Stimulated activated naive CD4-positive, alpha-beta T cell (primary cell): ENCODE measurements at regions not wholly inside any gene's neighbourhood (a gene's known extent, or its start where the extent isn't known, plus 50 kb on each side); places are given as distances from the start of the nearest gene placed in this dataset.
A peak's percentile ranks its signal among the peaks of the same experiment; 100 is the strongest.
"Not testable (repeated sequence)": the region's sequence is repeated elsewhere in the genome, so short reads cannot be mapped to it uniquely, and the experiment has no call there.

ENCODE experiments used
- DNase-seq, 6 experiments: peaks; one replicate each; lab custom pipeline; 2025; lab: John Stamatoyannopoulos, UW

DNA sequence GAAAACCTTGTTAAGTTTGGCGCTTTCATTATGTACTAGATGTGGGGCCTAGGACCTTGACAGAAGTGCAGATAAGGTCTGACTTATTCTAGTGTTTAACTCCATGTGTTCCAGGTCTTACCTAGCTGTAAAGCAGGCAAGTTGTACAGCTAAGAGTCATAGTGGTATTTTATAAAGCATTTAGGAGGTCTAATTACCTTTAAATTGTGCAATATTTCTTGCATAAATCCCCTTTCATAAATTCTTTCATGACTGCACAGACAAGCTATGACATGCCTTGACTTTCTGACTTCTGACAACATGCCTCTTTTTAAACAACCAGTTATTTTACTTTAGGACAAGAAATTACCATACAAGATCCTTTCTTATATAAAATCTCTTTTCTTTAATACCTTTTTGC is 151.6 kb upstream of the VSTM2A start:
- no peak for DNase-seq

DNA sequence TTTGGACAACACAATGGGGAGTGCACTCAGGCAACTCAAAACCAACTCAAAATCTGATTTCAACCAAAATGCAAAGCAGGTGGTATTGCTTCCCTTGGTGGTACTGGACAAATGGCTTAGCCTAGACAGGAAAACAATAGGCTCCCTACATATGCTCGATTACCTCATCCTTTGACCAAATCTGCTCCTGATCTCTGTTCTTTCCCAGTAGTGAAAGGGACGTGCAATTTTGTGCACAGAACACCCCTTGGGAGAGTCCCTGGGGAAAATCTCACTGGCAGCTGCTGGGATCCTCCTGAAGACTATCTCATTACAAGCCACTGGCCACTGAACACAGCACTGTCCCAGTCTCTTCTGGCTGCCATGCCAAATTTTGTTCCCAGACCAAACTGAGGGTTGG is 149.2 kb upstream of the VSTM2A start:
- DNase-seq, result no peak

DNA sequence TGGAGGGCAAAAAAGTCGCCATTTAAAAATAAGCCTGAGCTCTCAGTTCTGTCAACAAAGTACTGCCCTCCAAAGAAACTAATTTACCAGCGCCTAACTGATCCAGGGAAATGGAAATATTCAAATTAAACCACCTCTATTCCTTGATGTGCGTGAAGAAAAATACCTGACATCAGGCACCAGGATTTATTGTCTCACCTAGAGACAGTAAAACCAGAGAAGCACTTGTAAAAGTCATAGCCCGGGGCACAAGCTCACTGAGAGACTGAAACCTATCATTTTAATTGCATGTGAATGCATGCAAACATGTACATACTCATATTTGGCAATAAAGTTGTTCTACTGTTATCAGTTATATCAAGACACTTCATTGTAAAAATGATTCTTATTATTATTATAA is 147.3 kb upstream of the VSTM2A start:
- DNase-seq, result peak in 2 of 6 experiments; percentile 7 to 16

DNA sequence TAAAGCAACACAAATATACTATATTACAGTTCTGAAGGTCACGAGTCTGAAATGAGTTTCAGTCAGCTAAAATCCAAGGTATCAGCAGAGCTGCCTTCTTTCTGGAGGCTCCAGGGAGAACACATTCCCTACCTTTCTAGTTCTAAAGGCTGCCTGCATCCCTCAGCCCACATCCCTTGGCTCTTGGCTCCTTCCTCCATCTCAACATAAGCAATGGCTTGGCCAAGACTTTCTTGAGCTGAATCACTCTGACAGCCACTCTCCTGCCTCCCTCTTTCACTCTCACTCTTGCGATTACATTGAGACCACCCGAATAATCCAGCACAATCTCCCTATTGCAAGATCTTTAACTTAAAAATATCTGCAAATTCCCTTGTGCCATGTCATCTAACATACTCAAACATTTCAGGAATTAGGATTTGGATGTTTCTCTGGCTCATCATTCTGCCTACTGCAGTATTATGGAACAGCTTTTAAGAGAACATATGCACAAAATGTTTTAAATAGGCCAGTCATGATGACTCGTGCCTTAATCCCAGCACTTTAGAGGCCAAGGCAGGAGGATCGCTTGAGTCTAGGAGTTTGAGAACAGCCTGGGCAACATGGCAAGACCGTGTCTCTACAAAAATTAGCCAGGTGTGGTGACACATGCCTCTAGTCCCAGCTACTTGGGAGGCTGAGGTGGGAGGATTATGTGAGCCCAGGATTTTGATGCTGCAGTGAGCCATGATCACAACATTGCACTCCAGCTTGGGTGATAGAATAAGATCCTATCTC is 144.2 kb upstream of the VSTM2A start:
- peak in 3 of 6 experiments; percentile 5 to 33 (median 30) for DNase-seq

DNA sequence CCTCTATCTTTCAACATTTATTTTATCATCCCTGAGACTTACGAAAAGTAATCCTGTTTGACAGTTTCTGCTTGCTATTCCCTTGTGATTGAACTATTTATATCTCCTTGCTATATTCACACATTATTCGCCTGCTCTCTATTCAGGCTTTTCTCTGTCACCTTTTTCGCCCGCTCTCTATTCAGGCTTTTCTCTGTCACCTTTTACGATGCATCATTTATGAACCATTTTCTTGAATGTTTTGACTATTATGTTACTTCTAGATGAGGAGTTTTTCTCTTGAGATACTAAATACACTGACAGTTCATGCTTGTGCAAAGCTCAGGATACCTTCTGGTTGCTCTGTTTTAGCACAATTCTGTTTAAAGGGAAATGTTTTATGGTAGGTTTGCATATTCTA is 143.3 kb upstream of the VSTM2A start:
- DNase-seq, result no peak

DNA sequence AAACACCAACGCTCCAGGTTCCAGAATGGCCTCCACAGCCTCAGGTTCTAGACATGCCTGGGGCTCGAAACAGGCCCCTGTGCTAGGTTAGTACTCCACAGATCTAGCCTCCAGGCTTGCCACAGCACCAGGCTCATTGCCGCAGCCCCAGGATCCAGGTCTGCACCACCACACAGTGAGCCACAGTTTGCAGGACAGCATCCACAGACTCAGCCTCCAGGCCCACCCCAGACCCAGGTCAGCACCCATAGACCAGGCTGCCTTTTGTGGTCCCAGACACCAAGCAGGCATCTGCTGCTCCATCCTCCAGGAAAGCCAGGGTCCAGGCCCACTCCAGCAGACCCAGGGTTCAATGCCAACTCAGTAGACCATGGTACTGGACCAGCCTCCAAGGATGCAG is 132.3 kb upstream of the VSTM2A start:
- DNase-seq, result no peak

DNA sequence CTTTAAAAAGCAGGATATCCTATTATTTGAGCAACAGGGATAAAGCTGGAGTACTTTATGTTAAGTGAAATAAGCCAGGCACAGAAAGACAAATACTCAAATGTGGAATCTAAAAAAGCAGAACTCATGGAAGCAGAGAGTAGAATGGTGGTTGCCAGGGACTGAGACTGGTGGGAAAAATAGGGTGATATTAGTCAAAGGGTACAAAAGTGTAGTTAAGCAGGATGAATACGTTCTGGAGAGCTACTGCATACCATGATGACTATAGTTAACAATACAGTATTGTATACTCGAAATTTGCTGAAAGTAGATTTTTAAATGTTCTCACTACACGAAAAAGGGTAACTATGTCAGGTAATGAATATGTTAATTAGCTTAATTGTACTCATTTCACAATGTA is 125.5 kb upstream of the VSTM2A start:
- no peak for DNase-seq

DNA sequence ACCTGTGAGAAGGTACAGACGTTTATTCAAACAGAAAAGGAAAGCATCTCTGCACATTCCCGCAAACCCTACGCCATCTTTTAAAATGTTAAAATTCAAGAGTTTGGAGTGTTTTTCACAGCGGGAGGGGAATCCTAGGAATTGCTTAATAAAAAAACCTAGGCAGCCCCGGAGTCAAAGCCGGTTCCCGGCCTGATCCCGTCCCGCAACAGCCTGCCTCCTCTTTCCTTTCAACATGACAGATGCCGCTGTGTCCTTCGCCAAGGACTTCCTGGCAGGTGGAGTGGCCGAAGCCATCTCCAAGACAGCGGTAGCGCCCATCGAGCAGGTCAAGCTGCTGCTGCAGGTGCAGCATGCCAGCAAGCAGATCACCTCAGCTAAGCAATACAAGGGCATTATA is 123.0 kb upstream of the VSTM2A start:
- no peak for DNase-seq

DNA sequence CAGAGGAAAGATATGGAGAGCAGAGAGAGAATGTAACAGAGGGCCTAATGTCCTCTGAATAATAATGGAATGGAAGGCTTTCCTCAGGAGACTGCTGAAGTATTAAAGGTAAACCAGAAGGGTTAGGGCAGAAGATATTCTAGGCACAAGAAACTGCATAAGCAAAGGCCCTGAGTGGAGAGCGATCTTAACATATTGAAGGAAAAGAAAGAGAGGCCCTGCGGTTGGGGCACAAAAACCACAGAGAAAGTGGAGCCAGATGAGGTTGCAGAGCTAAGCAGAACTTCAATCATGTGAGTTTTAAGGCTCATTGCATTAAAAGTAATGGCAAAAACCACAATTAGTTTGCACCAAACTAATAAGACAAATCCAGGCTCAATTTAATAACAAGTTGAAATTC is 115.8 kb upstream of the VSTM2A start:
- DNase-seq, result no peak

DNA sequence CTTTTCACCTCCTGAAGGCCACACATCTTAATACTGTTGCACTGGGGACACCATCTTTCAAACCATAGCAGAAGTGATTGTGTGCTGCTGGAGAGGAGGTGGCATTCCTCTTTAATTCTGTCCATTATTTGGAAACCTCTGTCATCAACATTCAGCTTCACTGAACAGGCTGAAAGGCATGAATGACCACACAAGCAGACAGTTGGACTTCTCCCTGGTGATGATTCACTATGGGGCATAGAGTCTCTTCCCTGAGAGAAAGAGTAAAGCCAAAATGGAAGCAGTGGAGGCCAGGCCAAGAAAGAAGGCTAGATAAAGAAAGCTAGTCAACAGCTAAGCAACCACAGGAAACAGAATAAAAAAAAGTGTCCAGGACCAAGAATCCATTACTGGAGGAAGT is 113.1 kb upstream of the VSTM2A start:
- DNase-seq, result no peak

DNA sequence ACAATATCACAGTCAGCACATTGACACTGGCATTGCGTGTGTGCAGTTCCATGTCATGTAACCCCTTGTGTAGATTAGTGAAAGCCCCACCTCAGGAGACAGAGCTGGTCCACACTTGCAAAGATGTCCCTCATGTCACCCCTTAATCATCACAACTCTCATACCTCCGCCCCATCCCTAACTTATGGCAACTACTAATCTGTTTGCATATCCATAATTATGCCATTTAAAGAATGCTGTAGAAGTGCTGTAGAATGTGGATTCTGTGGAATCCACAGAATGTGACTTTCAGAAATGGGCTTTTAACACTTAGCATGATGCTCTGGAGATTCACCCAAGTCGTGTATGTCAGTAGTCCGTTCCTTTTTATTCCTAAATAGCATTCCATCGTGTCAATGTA is 102.8 kb upstream of the VSTM2A start:
- DNase-seq, result no peak

DNA sequence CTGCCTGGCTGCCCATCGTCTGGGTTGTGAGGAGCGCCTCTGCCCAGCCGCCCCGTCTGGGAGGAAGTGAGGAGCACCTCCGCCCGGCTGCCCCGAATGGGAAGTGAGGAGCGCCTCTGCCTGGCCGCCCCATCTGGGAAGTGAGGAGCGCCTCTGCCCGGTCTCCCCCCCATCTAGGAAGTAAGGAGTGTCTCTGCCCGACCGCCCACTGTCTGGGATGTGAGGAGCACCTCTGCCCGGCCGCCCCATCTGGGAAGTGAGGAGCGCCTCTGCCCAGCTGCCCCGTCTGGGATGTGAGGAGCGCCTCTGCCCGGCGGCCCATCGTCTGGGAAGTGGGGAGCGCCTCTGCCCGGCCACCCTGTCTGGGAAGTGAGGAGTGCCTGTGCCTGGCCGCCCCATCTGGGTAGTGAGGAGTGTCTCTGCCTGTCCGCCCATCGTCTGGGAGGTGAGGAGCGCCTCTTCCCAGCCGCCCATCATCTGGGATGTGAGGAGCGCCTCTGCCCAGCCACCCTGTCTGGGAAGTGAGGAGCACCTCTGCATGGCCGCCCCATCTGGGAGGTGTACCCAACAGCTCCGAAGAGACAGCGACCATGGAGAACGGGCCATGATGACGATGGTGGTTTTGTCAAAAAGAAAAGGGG is 98.0 kb upstream of the VSTM2A start:
- not testable (repeated sequence) for DNase-seq

DNA sequence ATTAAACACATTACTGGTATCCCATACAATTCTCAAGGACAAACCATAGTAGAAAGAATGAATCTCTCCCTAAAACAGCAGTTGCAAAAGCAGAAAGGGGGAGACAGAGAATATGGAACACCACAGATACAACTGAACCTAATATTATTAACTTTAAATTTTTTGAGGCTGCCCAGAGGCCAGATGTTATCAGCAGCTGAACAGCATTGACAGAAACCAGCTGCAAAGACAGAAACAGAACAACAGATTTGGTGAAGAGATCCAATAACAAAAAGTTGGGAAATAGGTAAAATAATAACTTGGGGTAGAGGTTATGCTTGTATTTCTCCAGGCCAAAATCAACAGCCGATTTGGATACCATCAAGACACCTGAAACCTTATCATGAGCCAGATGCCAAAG is 89.0 kb upstream of the VSTM2A start:
- not testable (repeated sequence) for DNase-seq

DNA sequence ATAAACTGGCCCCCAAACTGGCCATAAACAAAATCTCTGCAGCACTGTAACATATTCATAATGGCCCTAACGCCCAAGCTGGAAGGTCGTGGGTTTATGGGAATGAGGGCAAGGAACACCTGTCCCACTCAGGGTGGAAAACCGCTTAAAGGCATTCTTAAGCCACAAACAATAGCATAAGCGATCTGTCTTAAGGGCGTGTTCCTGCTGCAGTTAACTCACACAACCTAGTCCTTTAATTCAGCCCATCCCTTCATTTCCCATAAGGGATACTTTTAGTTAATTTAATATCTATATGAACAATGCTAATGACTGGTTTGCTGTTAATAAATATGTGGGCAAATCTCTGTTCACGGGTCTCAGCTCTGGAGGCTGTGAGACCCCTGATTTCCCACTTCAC is 87.5 kb upstream of the VSTM2A start:
- not testable (repeated sequence) for DNase-seq

DNA sequence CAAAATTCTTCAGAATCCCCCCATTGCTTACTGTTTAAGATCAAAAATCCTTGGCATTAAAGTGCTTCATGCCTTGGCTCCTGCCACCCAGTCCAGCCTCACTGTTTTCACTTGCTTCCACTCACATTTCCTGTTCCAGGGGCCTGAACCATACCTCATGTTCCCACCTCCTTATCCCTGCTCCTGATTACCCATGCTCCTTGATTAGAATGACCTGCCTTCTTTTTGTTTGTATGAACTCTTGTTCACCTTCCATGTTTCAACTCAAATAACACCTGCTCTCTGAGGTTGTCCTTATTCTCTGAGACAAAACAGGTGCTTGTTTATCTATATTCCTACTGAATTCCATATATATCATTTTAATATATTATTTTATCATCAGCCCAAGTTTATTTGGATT is 77.1 kb upstream of the VSTM2A start:
- DNase-seq, result no peak

DNA sequence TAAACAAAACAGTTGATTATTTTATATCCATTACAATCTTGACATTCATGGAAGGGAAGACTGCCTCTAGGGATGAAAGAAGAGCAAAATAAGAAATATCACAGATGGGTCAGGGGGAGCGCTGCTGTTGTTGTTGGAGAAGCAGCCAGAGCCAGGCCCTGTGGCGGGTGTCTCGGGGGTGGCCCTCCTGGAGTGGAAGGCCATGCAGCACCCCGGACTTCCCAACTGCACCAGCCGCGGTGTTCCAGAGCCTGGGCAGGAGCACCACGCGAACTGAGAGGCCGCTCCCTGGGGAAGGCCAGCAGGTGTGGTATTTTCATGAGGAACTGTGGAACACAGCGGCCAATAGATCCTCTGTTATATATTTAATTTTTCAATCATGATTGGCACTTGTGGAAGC is 72.4 kb upstream of the VSTM2A start:
- no peak for DNase-seq

DNA sequence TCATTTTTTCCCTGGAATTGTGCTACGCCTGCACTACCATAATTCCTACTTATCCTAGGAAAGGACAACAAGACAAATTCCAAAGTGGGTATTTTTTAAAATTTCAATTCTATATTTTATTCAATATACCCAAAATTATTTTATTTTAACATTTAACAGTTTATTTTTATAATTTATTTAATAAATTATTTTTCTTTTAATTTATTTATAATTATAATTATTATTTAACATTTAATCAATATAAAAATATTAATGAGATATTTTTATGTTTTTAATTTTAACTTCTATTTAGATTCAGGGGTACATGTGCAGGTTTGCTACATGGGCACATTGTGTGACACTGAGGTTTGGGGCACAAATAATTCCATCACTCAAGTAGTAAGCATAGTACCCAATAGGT is 65.6 kb upstream of the VSTM2A start:
- DNase-seq, result no peak

DNA sequence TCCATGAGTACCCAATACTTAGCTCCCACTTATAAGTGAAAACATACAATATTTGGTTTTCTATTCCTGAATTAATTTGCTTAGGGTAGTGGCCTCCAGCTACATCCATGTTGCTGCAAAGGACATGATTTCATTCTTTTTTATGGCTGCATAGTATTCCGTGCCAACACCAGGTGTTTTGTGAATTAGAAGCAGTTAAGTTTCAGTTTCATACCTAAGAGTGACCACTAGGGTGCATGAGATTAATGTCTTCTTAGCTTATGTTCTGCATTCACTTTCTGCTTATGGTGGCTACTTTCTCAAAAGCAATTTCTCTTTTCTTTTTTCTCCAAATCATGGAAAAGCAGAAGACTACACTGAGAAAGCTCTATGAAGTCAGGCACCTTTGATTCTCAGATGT is 65.1 kb upstream of the VSTM2A start:
- DNase-seq, result no peak

DNA sequence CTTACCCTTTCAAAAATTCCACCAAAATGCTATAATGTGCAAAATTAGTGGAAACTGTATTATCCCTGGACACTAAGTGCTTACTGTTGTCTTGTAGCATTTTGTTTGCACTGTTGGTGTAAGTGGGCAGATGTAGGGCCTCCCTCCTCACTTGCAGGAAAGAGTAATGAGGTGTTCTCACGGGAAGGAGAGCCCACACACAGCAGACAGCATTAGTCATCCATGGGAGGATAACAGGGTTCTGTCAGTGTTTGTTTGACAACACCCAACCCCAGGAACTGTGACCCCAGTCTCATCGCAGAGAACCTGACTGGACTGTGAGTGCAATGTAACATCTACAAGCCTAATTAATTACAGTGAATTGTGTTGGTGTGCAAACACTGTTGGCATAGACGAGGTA is 58.7 kb upstream of the VSTM2A start:
- no peak for DNase-seq

DNA sequence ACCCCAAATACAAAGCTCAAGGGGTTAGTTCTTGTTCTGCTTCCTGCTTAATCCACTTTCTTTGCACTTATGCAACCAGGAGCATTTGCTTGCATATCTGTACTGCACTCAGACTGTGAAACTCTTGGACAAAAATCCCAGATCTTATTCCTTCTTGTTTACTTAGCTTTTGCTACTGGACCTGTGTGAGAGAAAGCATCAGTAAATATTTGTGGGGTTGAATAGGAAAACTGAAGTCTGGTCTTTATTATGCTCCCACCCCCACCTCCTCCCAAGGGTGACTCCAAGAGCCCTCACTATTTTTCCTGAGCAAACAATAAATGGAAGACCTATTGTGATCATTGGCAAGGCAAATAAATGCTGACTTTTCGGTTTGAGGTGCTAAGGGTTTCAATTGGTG is 57.1 kb upstream of the VSTM2A start:
- no peak for DNase-seq
